GM23338 (cell line): ENCODE measurements at regions not wholly inside any gene's neighbourhood (a gene's known extent, or its start where the extent isn't known, plus 50 kb on each side); places are given as distances from the start of the nearest gene placed in this dataset.
"Not testable (repeated sequence)": the region's sequence is repeated elsewhere in the genome, so short reads cannot be mapped to it uniquely, and the experiment has no call there.

Source experiments
- ATAC-seq: fragments of 200-7000 bp; cut with Tn5 transposase; 3 replicates; pipeline ENCODE4 v1.9.1; 2020
- DNase-seq: peaks from one replicate; pipeline ENCODE4 v3.0.0-alpha.2; 2015; ENCODE audit warnings: low spot score
- H2AFZ ChIP-seq: fragments of 200-600 bp; sonication (generic); 2 replicates; pipeline ENCODE4 v1.8.0; 2016; ENCODE audit warnings: antibody characterized with exemption, mild to moderate bottlenecking, moderate library complexity
- H3F3A ChIP-seq: fragments of 200-600 bp; sonication (generic); replicated peaks from 2 replicates; pipeline ENCODE4 v1.8.0; 2017; ENCODE audit warnings: antibody characterized with exemption, mixed run types, low read depth
- H3K27ac ChIP-seq: fragments of 200-600 bp; sonication (generic); 2 replicates; pipeline ENCODE4 v1.6.1; 2016; ENCODE audit warnings: low read depth
- H3K27me3 ChIP-seq: fragments of 200-600 bp; sonication (generic); 2 replicates; pipeline ENCODE4 v1.8.0; 2016; ENCODE audit warnings: mild to moderate bottlenecking, mixed run types, moderate library complexity; ENCODE audit not compliant: insufficient read depth
- H3K36me3 ChIP-seq: fragments of 200-600 bp; sonication (generic); 2 replicates; pipeline ENCODE4 v1.8.0; 2016; ENCODE audit warnings: mild to moderate bottlenecking; ENCODE audit not compliant: insufficient read depth
- H3K4me1 ChIP-seq: fragments of 200-600 bp; sonication (generic); 2 replicates; pipeline ENCODE4 v1.8.0; 2016; ENCODE audit warnings: mild to moderate bottlenecking, moderate library complexity; ENCODE audit not compliant: insufficient read depth
- H3K4me2 ChIP-seq: fragments of 200-600 bp; sonication (generic); 2 replicates; pipeline ENCODE4 v1.7.1; 2017; ENCODE audit warnings: mixed run types
- H3K4me3 ChIP-seq: fragments of 200-600 bp; sonication (generic); 2 replicates; pipeline ENCODE4 v1.6.1; 2016; ENCODE audit warnings: mixed run types
- H3K79me2 ChIP-seq: fragments of 200-600 bp; sonication (generic); replicated peaks from 2 replicates; pipeline ENCODE4 v1.8.0; 2017; ENCODE audit warnings: mild to moderate bottlenecking; ENCODE audit not compliant: insufficient read depth
- H3K9me2 ChIP-seq: fragments of 200-600 bp; sonication (generic); 2 replicates; pipeline ENCODE4 v1.8.0; 2017; ENCODE audit not compliant: insufficient read depth
- H4K20me1 ChIP-seq: fragments of 200-600 bp; sonication (generic); replicated peaks from 2 replicates; pipeline ENCODE4 v1.8.0; 2017; ENCODE audit warnings: mild to moderate bottlenecking; ENCODE audit not compliant: insufficient read depth
- H3K27ac Mint-ChIP-seq: 2 replicates; pipeline ENCODE4 v1.8.0; 2020; ENCODE audit warnings: inconsistent platforms, mild to moderate bottlenecking, moderate library complexity, mixed read lengths
- H3K27me3 Mint-ChIP-seq: 3 replicates; pipeline ENCODE4 v1.8.0; 2022; ENCODE audit warnings: low read depth, mild to moderate bottlenecking, moderate library complexity, mixed read lengths, inconsistent platforms; ENCODE audit not compliant: insufficient read depth, poor library complexity
- H3K36me3 Mint-ChIP-seq: 3 replicates; pipeline ENCODE4 v1.8.0; 2021; ENCODE audit warnings: low read depth, mild to moderate bottlenecking, inconsistent platforms, moderate library complexity, mixed read lengths
- H3K4me1 Mint-ChIP-seq: 3 replicates; pipeline ENCODE4 v1.8.0; 2020; ENCODE audit warnings: mild to moderate bottlenecking, inconsistent platforms, mixed read lengths
- H3K4me3 Mint-ChIP-seq: 3 replicates; pipeline ENCODE4 v1.8.0; 2021; ENCODE audit warnings: moderate library complexity, mild to moderate bottlenecking, inconsistent platforms, mixed read lengths
- H3K9me3 Mint-ChIP-seq: 3 replicates; pipeline ENCODE4 v1.8.0; 2020; ENCODE audit warnings: moderate library complexity, mild to moderate bottlenecking, inconsistent platforms, mixed read lengths
- CREB1 ChIP-seq: fragments of 250-450 bp; sonication (Bioruptor Pico); IDR thresholded peaks from 2 replicates; pipeline ENCODE4 v1.5.0; 2020; ENCODE audit warnings: low read depth, mild to moderate bottlenecking, moderate library complexity
- EZH2 ChIP-seq: fragments of 200-600 bp; sonication (generic); IDR thresholded peaks from one replicate; pipeline ENCODE4 v1.8.0; 2017; ENCODE audit warnings: antibody characterized with exemption, mild to moderate bottlenecking, low read depth; ENCODE audit not compliant: unreplicated experiment
- JUNB ChIP-seq: IDR thresholded peaks from one replicate; pipeline ENCODE4 v1.6.1; 2016; ENCODE audit warnings: antibody characterized with exemption; ENCODE audit not compliant: unreplicated experiment
- NANOG ChIP-seq: IDR thresholded peaks from 2 replicates; pipeline ENCODE4 v1.6.1; 2016; ENCODE audit warnings: antibody characterized with exemption, borderline replicate concordance
- POLR2AphosphoS5 ChIP-seq: IDR thresholded peaks from 2 replicates; pipeline ENCODE4 v1.6.1; 2016; ENCODE audit warnings: antibody characterized with exemption, low read depth
- STAT1 ChIP-seq: IDR thresholded peaks from one replicate; pipeline ENCODE4 v1.6.1; 2016; ENCODE audit warnings: antibody characterized with exemption; ENCODE audit not compliant: unreplicated experiment
- TF ChIP-seq, protein P1 (sequence below): IDR thresholded peaks from one replicate; pipeline ENCODE4 v1.6.1; 2018; ENCODE audit warnings: antibody characterized with exemption; ENCODE audit not compliant: unreplicated experiment
- TF ChIP-seq, protein P2 (sequence below): fragments of 250-450 bp; sonication (Bioruptor Pico); IDR thresholded peaks from 2 replicates; pipeline ENCODE4 v1.5.0; 2020; ENCODE audit warnings: mild to moderate bottlenecking, moderate library complexity
- TF ChIP-seq, protein P3 (sequence below): IDR thresholded peaks from 2 replicates; pipeline ENCODE4 v1.6.1; 2016; ENCODE audit warnings: antibody characterized with exemption
- TF ChIP-seq, protein P4 (sequence below), 2 experiments: fragments of 200-600 bp in 1 of 2; sonication (generic) in 1 of 2; conservative IDR thresholded peaks; 2 replicates each; pipeline versions ENCODE4 v1.5.1 to v1.6.1; 2016 to 2017; ENCODE audit warnings: antibody characterized with exemption in 2 of 2, low read depth in 2 of 2, mild to moderate bottlenecking in 2 of 2, moderate library complexity in 1 of 2

DNA sequence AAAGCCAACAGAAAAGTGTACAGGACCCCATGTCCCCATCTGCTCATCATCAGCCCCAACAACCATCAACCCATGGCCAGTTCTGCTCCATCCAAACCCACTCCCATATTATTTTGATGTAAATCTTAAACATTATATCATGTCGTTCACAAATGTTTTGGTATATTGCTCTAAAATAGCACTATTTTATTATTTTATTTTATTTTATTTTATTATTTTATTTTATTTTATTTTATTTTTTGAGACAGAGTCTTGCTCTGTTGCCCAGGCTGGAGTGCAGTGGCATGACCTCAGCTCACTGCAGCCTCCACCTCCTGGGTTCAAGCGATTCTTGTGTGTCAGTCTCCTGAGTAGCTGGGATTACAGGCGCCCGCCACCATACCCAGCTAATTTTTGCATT, 72.0 kb upstream of the RALGAPA2 start:
- not testable (repeated sequence) for DNase-seq, H3K36me3 ChIP-seq, H3K4me3 Mint-ChIP-seq, H3K27ac Mint-ChIP-seq, H3K27ac ChIP-seq, ATAC-seq, H3K27me3 ChIP-seq, H3K79me2 ChIP-seq, H3K9me3 Mint-ChIP-seq, H3F3A ChIP-seq, H3K36me3 Mint-ChIP-seq, H2AFZ ChIP-seq, H3K4me2 ChIP-seq, H3K4me1 ChIP-seq, H3K9me2 ChIP-seq, H3K4me1 Mint-ChIP-seq, H3K4me3 ChIP-seq, H3K27me3 Mint-ChIP-seq, H4K20me1 ChIP-seq

DNA sequence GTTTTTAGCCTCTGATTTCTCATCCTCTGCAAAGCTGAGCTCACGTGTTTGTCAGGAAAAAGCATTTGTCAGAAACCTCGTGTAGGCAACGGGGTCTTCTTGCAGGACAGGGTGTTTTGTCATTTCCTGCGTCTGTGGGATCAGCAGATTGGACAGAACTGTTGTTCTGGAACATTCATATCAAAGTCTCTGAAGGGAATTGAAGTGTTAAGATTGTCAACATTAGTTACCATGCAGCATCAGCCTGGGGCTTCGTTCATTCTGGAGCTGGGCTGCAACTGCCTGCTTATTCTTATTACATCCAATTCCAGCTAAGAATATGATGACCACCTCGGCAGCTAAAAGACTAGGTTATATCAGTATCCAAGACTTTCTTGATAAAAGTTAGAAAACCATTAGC, 71.0 kb upstream of the RALGAPA2 start:
- ATAC-seq: no peak
- no peaks in the 10 kb centered on the region for H3F3A ChIP-seq
- no peaks in the 10 kb centered on the region for H3K36me3 Mint-ChIP-seq
- no peak overlapping the region for H3K27ac Mint-ChIP-seq
- H3K27ac ChIP-seq: no peak overlapping the region
- no peak overlapping the region for H2AFZ ChIP-seq
- H3K4me3 ChIP-seq: no peak overlapping the region
- H3K4me1 ChIP-seq: no peaks in the 10 kb centered on the region
- H3K4me2 ChIP-seq: no peak overlapping the region
- H3K4me1 Mint-ChIP-seq: peaks cover 2% of the 10 kb centered on the region; the same call in 1 of the 3 replicates
- no peaks in the 10 kb centered on the region for H3K79me2 ChIP-seq
- H3K4me3 Mint-ChIP-seq: no peak overlapping the region
- peaks cover 6% of the 10 kb centered on the region; the same call in 2 of the 3 replicates for H3K9me3 Mint-ChIP-seq
- H3K9me2 ChIP-seq: 0 out of 2 replicates have a peak, but pooled peaks cover 4% of the 10 kb centered on the region
- H3K36me3 ChIP-seq: no peaks in the 10 kb centered on the region; the same call in 1 of the 2 replicates
- no peak for DNase-seq
- H4K20me1 ChIP-seq: no peaks in the 10 kb centered on the region
- no peaks in the 10 kb centered on the region for H3K27me3 Mint-ChIP-seq
- H3K27me3 ChIP-seq: no peaks in the 10 kb centered on the region
- TF ChIP-seq, protein P1, sequence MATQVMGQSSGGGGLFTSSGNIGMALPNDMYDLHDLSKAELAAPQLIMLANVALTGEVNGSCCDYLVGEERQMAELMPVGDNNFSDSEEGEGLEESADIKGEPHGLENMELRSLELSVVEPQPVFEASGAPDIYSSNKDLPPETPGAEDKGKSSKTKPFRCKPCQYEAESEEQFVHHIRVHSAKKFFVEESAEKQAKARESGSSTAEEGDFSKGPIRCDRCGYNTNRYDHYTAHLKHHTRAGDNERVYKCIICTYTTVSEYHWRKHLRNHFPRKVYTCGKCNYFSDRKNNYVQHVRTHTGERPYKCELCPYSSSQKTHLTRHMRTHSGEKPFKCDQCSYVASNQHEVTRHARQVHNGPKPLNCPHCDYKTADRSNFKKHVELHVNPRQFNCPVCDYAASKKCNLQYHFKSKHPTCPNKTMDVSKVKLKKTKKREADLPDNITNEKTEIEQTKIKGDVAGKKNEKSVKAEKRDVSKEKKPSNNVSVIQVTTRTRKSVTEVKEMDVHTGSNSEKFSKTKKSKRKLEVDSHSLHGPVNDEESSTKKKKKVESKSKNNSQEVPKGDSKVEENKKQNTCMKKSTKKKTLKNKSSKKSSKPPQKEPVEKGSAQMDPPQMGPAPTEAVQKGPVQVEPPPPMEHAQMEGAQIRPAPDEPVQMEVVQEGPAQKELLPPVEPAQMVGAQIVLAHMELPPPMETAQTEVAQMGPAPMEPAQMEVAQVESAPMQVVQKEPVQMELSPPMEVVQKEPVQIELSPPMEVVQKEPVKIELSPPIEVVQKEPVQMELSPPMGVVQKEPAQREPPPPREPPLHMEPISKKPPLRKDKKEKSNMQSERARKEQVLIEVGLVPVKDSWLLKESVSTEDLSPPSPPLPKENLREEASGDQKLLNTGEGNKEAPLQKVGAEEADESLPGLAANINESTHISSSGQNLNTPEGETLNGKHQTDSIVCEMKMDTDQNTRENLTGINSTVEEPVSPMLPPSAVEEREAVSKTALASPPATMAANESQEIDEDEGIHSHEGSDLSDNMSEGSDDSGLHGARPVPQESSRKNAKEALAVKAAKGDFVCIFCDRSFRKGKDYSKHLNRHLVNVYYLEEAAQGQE: no peak
- TF ChIP-seq, protein P2, sequence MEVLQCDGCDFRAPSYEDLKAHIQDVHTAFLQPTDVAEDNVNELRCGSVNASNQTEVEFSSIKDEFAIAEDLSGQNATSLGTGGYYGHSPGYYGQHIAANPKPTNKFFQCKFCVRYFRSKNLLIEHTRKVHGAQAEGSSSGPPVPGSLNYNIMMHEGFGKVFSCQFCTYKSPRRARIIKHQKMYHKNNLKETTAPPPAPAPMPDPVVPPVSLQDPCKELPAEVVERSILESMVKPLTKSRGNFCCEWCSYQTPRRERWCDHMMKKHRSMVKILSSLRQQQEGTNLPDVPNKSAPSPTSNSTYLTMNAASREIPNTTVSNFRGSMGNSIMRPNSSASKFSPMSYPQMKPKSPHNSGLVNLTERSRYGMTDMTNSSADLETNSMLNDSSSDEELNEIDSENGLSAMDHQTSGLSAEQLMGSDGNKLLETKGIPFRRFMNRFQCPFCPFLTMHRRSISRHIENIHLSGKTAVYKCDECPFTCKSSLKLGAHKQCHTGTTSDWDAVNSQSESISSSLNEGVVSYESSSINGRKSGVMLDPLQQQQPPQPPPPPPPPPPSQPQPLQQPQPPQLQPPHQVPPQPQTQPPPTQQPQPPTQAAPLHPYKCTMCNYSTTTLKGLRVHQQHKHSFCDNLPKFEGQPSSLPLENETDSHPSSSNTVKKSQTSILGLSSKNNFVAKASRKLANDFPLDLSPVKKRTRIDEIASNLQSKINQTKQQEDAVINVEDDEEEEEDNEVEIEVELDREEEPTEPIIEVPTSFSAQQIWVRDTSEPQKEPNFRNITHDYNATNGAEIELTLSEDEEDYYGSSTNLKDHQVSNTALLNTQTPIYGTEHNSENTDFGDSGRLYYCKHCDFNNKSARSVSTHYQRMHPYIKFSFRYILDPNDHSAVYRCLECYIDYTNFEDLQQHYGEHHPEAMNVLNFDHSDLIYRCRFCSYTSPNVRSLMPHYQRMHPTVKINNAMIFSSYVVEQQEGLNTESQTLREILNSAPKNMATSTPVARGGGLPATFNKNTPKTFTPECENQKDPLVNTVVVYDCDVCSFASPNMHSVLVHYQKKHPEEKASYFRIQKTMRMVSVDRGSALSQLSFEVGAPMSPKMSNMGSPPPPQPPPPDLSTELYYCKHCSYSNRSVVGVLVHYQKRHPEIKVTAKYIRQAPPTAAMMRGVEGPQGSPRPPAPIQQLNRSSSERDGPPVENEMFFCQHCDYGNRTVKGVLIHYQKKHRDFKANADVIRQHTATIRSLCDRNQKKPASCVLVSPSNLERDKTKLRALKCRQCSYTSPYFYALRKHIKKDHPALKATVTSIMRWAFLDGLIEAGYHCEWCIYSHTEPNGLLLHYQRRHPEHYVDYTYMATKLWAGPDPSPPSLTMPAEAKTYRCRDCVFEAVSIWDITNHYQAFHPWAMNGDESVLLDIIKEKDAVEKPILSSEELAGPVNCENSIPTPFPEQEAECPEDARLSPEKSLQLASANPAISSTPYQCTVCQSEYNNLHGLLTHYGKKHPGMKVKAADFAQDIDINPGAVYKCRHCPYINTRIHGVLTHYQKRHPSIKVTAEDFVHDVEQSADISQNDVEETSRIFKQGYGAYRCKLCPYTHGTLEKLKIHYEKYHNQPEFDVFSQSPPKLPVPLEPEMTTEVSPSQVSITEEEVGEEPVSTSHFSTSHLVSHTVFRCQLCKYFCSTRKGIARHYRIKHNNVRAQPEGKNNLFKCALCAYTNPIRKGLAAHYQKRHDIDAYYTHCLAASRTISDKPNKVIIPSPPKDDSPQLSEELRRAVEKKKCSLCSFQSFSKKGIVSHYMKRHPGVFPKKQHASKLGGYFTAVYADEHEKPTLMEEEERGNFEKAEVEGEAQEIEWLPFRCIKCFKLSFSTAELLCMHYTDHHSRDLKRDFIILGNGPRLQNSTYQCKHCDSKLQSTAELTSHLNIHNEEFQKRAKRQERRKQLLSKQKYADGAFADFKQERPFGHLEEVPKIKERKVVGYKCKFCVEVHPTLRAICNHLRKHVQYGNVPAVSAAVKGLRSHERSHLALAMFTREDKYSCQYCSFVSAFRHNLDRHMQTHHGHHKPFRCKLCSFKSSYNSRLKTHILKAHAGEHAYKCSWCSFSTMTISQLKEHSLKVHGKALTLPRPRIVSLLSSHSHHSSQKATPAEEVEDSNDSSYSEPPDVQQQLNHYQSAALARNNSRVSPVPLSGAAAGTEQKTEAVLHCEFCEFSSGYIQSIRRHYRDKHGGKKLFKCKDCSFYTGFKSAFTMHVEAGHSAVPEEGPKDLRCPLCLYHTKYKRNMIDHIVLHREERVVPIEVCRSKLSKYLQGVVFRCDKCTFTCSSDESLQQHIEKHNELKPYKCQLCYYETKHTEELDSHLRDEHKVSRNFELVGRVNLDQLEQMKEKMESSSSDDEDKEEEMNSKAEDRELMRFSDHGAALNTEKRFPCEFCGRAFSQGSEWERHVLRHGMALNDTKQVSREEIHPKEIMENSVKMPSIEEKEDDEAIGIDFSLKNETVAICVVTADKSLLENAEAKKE (CRISPR knock-in tag): no peak
- TF ChIP-seq, protein P3, sequence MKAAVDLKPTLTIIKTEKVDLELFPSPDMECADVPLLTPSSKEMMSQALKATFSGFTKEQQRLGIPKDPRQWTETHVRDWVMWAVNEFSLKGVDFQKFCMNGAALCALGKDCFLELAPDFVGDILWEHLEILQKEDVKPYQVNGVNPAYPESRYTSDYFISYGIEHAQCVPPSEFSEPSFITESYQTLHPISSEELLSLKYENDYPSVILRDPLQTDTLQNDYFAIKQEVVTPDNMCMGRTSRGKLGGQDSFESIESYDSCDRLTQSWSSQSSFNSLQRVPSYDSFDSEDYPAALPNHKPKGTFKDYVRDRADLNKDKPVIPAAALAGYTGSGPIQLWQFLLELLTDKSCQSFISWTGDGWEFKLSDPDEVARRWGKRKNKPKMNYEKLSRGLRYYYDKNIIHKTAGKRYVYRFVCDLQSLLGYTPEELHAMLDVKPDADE: no peak
- no peak for TF ChIP-seq CREB1 (CRISPR knock-in tag)
- no peak for TF ChIP-seq JUNB
- no peak for TF ChIP-seq NANOG
- TF ChIP-seq STAT1: no peak
- TF ChIP-seq EZH2: no peak
- no peak for TF ChIP-seq POLR2AphosphoS5
- TF ChIP-seq, protein P4, sequence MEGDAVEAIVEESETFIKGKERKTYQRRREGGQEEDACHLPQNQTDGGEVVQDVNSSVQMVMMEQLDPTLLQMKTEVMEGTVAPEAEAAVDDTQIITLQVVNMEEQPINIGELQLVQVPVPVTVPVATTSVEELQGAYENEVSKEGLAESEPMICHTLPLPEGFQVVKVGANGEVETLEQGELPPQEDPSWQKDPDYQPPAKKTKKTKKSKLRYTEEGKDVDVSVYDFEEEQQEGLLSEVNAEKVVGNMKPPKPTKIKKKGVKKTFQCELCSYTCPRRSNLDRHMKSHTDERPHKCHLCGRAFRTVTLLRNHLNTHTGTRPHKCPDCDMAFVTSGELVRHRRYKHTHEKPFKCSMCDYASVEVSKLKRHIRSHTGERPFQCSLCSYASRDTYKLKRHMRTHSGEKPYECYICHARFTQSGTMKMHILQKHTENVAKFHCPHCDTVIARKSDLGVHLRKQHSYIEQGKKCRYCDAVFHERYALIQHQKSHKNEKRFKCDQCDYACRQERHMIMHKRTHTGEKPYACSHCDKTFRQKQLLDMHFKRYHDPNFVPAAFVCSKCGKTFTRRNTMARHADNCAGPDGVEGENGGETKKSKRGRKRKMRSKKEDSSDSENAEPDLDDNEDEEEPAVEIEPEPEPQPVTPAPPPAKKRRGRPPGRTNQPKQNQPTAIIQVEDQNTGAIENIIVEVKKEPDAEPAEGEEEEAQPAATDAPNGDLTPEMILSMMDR (conservative IDR thresholded peaks at IDR 0.05; ENCODE audit: low read depth in 2 of 2): no peak
